Suprapubic skin (tissue), 4 donors: ENCODE measurements at regions not wholly inside any gene's neighbourhood (a gene's known extent, or its start where the extent isn't known, plus 50 kb on each side); places are given as distances from the start of the nearest gene placed in this dataset.
"Not testable (repeated sequence)": the region's sequence is repeated elsewhere in the genome, so short reads cannot be mapped to it uniquely, and the experiment has no call there.

Source experiments
- DNase-seq, 2 donors: peaks; one replicate each; pipeline ENCODE4 v3.0.0-alpha.2; 2019; ENCODE audit warnings: low spot score in 2 of 2
- H3K27ac ChIP-seq: fragments of 200-600 bp; sonication (generic); one replicate; pipeline ENCODE4 v1.5.1; 2019
- H3K27me3 ChIP-seq: fragments of 200-600 bp; sonication (generic); one replicate; pipeline ENCODE4 v1.5.1; 2019
- H3K36me3 ChIP-seq: fragments of 200-600 bp; sonication (generic); one replicate; pipeline ENCODE4 v1.5.1; 2019
- H3K4me1 ChIP-seq: fragments of 200-600 bp; sonication (generic); one replicate; pipeline ENCODE4 v1.5.1; 2019
- H3K4me3 ChIP-seq: fragments of 200-600 bp; sonication (generic); one replicate; pipeline ENCODE4 v1.5.1; 2019; ENCODE audit warnings: mild to moderate bottlenecking
- H3K9me3 ChIP-seq: fragments of 200-600 bp; sonication (generic); one replicate; pipeline ENCODE4 v1.5.1; 2019
- CTCF ChIP-seq, 2 donors: fragments of 200-600 bp in 1 of 2; fragments of 450-650 bp in 1 of 2; sonication (generic) in 1 of 2; IDR thresholded peaks; one replicate each; pipeline ENCODE4 v1.5.1; 2016 to 2019; ENCODE audit warnings: antibody characterized with exemption in 2 of 2, mild to moderate bottlenecking in 1 of 2, moderate library complexity in 1 of 2
- EP300 ChIP-seq: sonication (generic); formaldehyde crosslinking; IDR thresholded peaks from one replicate; pipeline ENCODE4 v1.6.1; 2017; ENCODE audit warnings: antibody characterized with exemption
- POLR2A ChIP-seq, 2 donors: fragments of 450-650 bp; IDR thresholded peaks; one replicate each; pipeline ENCODE4 v1.6.1; 2017; ENCODE audit warnings: antibody characterized with exemption in 2 of 2, mild to moderate bottlenecking in 2 of 2, moderate library complexity in 2 of 2
- POLR2AphosphoS5 ChIP-seq, 3 donors: sonication (generic); formaldehyde crosslinking; IDR thresholded peaks; one replicate each; pipeline ENCODE4 v1.6.1; 2017; ENCODE audit warnings: antibody characterized with exemption in 3 of 3
- WGBS: methylation state at CpG from one replicate; pipeline ENCODE4 v1.1.5; 2018; 5-methylcytosine and 5-hydroxymethylcytosine counted together

GRCh38 chr3:21919383-21919782, 168.4 kb upstream of the ZNF385D start:
- Histone ChIP-seq H3K4me3 (no peak overlapping the region), H3K4me1 (no peaks in the 10 kb centered on the region), H3K27me3 (no peaks in the 10 kb centered on the region), H3K9me3 (no peaks in the 10 kb centered on the region), H3K36me3 (no peaks in the 10 kb centered on the region), H3K27ac (no peak overlapping the region)
- no peak for DNase-seq
- 61% methylated on average over 2 of the region's 2 CpGs for WGBS
- TF ChIP-seq CTCF (IDR thresholded peaks at IDR 0.05) (no peak), POLR2A (IDR thresholded peaks at IDR 0.05) (no peak), EP300 (no peak), POLR2AphosphoS5 (IDR thresholded peaks at IDR 0.05) (no peak)

- WGBS: 68% methylated on average over 1 of the region's 1 CpG
- Histone ChIP-seq H3K9me3 (no peaks in the 10 kb centered on the region), H3K4me3 (no peak overlapping the region), H3K36me3 (no peaks in the 10 kb centered on the region), H3K27me3 (no peaks in the 10 kb centered on the region), H3K27ac (no peak overlapping the region), H3K4me1 (no peaks in the 10 kb centered on the region)
- TF ChIP-seq CTCF (IDR thresholded peaks at IDR 0.05) (no peak), EP300 (no peak), POLR2A (IDR thresholded peaks at IDR 0.05) (no peak), POLR2AphosphoS5 (IDR thresholded peaks at IDR 0.05) (no peak)
- DNase-seq: no peak
Measured at GRCh38 chr3:21920421-21920861, 169.4 kb upstream of the ZNF385D start.

GRCh38 chr3:21923156-21923555, 172.1 kb upstream of the ZNF385D start:
- WGBS: 89% methylated on average over 1 of the region's 1 CpG
- H3K27ac ChIP-seq, H3K4me3 ChIP-seq, H3K9me3 ChIP-seq, H3K27me3 ChIP-seq, H3K4me1 ChIP-seq, H3K36me3 ChIP-seq, DNase-seq: not testable (repeated sequence)

- Histone ChIP-seq H3K4me3 (no peak overlapping the region), H3K9me3 (no peaks in the 10 kb centered on the region), H3K27ac (no peak overlapping the region), H3K36me3 (no peaks in the 10 kb centered on the region), H3K27me3 (no peaks in the 10 kb centered on the region), H3K4me1 (no peaks in the 10 kb centered on the region)
- WGBS: 43% methylated on average over 3 of the region's 3 CpGs
- DNase-seq: no peak
- TF ChIP-seq POLR2A (IDR thresholded peaks at IDR 0.05) (no peak), CTCF (IDR thresholded peaks at IDR 0.05) (no peak), EP300 (no peak), POLR2AphosphoS5 (IDR thresholded peaks at IDR 0.05) (no peak)
Measured at GRCh38 chr3:21927261-21927660, 176.3 kb upstream of the ZNF385D start.

- H3K36me3 ChIP-seq: no peaks in the 10 kb centered on the region
- DNase-seq: no peak
- no peak for TF ChIP-seq EP300
- TF ChIP-seq CTCF (IDR thresholded peaks at IDR 0.05): no peak
- no peak for TF ChIP-seq POLR2AphosphoS5 (IDR thresholded peaks at IDR 0.05)
- no peak for TF ChIP-seq POLR2A (IDR thresholded peaks at IDR 0.05)
- H3K4me1 ChIP-seq: no peaks in the 10 kb centered on the region
- no peaks in the 10 kb centered on the region for H3K27me3 ChIP-seq
- no peak overlapping the region for H3K4me3 ChIP-seq
- H3K27ac ChIP-seq: no peak overlapping the region
- no peaks in the 10 kb centered on the region for H3K9me3 ChIP-seq
Measured at GRCh38 chr3:21934591-21934990, 183.6 kb upstream of the ZNF385D start.

GRCh38 chr3:21936207-21936606, 185.2 kb upstream of the ZNF385D start:
- no peak for DNase-seq
- Histone ChIP-seq H3K9me3 (no peaks in the 10 kb centered on the region), H3K4me1 (no peaks in the 10 kb centered on the region), H3K27ac (no peak overlapping the region), H3K36me3 (no peaks in the 10 kb centered on the region), H3K27me3 (no peaks in the 10 kb centered on the region), H3K4me3 (no peak overlapping the region)
- TF ChIP-seq CTCF (IDR thresholded peaks at IDR 0.05) (no peak), EP300 (no peak), POLR2A (IDR thresholded peaks at IDR 0.05) (no peak), POLR2AphosphoS5 (IDR thresholded peaks at IDR 0.05) (no peak)
- WGBS: 96% methylated on average over 2 of the region's 2 CpGs
